Kidney (tissue), 13 donors: ENCODE measurements at regions not wholly inside any gene's neighbourhood (a gene's known extent, or its start where the extent isn't known, plus 50 kb on each side); places are given as distances from the start of the nearest gene placed in this dataset.

ENCODE experiments used
- DNase-seq, 5 donors: peaks; one replicate each; pipeline ENCODE4 v3.0.0-alpha.2; 2013 to 2020
- FAIRE-seq: peaks from 2 replicates; lab custom pipeline; 2012; peaks lifted over from hg19 to GRCh38; lab: Jason Lieb, UNC
- H3K27ac ChIP-seq, 2 donors: one replicate each; pipeline ENCODE4 v1.7.0; 2013; ENCODE audit warnings: low read depth in 2 of 2, low read length in 2 of 2, inconsistent platforms in 1 of 2
- H3K27me3 ChIP-seq: one replicate; pipeline ENCODE4 v1.7.1; 2013; ENCODE audit warnings: low read length, inconsistent platforms; ENCODE audit not compliant: control insufficient read depth, insufficient read depth
- H3K36me3 ChIP-seq, 3 donors: one replicate each; pipeline versions ENCODE4 v1.7.0 to v1.7.1; 2013; ENCODE audit warnings: low read length in 3 of 3, control low read depth in 1 of 3, inconsistent platforms in 1 of 3; ENCODE audit not compliant: insufficient read depth in 3 of 3, control insufficient read depth in 2 of 3
- H3K4me1 ChIP-seq, 3 donors: one replicate each; pipeline versions ENCODE4 v1.7.0 to v1.7.1; 2013; ENCODE audit warnings: low read length in 3 of 3, inconsistent platforms in 1 of 3, low read depth in 1 of 3; ENCODE audit not compliant: control insufficient read depth in 2 of 3, insufficient read depth in 2 of 3
- H3K4me3 ChIP-seq, 3 donors: one replicate each; pipeline versions ENCODE4 v1.7.0 to v1.8.1; 2013; ENCODE audit warnings: low read length in 3 of 3, control low read depth in 1 of 3, inconsistent platforms in 1 of 3
- H3K9ac ChIP-seq, 3 donors: one replicate each; pipeline versions ENCODE4 v1.7.0 to v1.7.1; 2013; ENCODE audit warnings: low read length in 3 of 3, control low read depth in 1 of 3, inconsistent platforms in 1 of 3
- H3K9me3 ChIP-seq, 3 donors: one replicate each; pipeline versions ENCODE4 v1.7.0 to v1.7.1; 2013; ENCODE audit warnings: low read length in 3 of 3, control low read depth in 1 of 3, inconsistent platforms in 1 of 3; ENCODE audit not compliant: control insufficient read depth in 2 of 3, insufficient read depth in 1 of 3
- intact Hi-C: fragments of 100-400 bp; cut with DNase I; formaldehyde crosslinking; loops from one replicate; pipeline ENCODE4 v1.11.1; 2022
- TF ChIP-seq, protein P1 (sequence below): IDR thresholded peaks from 3 replicates; pipeline ENCODE4 v1.5.1; 2012; ENCODE audit warnings: mild to moderate bottlenecking, moderate library complexity, borderline replicate concordance; ENCODE audit not compliant: insufficient read depth; ENCODE audit errors: extremely low read depth
- donor health status: control.
- donor health status: control.
- donor health status: control.
- donor health status: control.
- donor health status: control.
- donor health status: DM: yes; HTN: yes; CAD: no.
- donor health status: Normal renal cell carcinoma (clear cell type).

DNA sequence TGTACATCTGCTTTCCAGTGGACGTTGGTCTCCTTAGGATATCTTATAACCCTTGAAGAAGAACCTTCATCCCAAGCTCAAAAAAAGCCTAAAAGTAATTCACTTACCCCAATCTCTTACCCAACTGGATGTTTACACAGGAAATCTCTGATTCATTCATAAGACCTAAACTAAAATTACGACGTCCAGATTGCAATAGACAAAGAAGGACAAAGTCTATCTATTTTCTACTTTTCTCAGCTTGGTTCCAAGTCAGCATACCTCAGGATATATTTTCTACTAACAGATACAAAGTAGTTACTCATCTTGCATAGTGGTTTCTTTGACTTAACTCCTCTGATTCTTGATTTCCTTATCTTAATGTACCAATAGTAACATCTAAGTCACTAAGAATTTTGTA, 669.9 kb downstream of the OTOL1 start:
- no peaks in the 10 kb centered on the region for H3K4me1 ChIP-seq
- no peak for DNase-seq
- H3K36me3 ChIP-seq, result no peaks in the 10 kb centered on the region
- intact Hi-C loops, result no loop called here
- TF ChIP-seq, protein P1, sequence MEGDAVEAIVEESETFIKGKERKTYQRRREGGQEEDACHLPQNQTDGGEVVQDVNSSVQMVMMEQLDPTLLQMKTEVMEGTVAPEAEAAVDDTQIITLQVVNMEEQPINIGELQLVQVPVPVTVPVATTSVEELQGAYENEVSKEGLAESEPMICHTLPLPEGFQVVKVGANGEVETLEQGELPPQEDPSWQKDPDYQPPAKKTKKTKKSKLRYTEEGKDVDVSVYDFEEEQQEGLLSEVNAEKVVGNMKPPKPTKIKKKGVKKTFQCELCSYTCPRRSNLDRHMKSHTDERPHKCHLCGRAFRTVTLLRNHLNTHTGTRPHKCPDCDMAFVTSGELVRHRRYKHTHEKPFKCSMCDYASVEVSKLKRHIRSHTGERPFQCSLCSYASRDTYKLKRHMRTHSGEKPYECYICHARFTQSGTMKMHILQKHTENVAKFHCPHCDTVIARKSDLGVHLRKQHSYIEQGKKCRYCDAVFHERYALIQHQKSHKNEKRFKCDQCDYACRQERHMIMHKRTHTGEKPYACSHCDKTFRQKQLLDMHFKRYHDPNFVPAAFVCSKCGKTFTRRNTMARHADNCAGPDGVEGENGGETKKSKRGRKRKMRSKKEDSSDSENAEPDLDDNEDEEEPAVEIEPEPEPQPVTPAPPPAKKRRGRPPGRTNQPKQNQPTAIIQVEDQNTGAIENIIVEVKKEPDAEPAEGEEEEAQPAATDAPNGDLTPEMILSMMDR, result no peak
- no peak overlapping the region for H3K27ac ChIP-seq
- FAIRE-seq, result no peak
- no peaks in the 10 kb centered on the region for H3K27me3 ChIP-seq
- no peaks in the 10 kb centered on the region for H3K9me3 ChIP-seq
- H3K4me3 ChIP-seq, result no peak overlapping the region
- H3K9ac ChIP-seq, result no peak overlapping the region

DNA sequence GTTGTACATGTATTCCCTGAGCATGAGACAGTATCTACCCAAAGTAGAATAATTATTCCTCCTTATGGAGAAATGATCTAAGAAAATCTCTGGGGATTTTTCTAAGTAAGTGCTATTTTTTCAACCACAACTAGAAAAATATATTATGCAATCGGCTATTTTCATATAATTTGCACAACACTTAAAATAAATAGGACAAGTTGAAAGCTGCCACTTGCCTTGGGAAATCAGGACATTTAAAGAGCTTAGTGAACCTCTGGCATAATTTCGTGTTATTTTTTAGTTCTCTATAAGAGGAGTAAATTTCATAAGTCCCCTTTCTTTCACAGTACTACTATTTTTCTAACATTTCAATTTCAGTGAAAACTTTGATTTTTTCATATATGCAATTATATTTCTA, 672.1 kb downstream of the OTOL1 start:
- intact Hi-C loops, result no loop called here
- Histone ChIP-seq H3K4me3 (no peak overlapping the region), H3K27me3 (no peaks in the 10 kb centered on the region), H3K9me3 (no peaks in the 10 kb centered on the region), H3K36me3 (no peaks in the 10 kb centered on the region), H3K9ac (no peak overlapping the region), H3K4me1 (no peaks in the 10 kb centered on the region), H3K27ac (no peak overlapping the region)
- no peak for FAIRE-seq
- no peak for DNase-seq
- TF ChIP-seq, protein P1, result no peak

DNA sequence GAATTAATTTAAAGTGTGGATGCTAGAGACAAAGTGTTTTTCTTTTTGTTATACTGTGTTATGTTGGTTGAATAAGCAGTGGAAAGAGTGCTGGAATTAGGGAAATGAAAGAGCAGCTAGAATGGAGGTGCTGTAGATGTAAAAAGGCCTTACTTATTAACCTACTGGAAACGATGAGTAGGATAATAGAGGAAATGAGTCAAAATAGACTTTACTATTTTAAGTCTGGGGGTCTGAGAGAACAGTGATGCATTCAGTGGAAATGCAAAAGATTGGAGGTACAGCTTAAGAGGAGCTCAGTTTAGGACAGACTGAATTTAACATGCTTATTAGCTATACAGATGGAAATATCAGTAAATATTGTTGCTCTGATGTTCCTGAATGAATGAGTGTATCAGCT, 674.0 kb downstream of the OTOL1 start:
- TF ChIP-seq, protein P1, result no peak
- intact Hi-C loops, result no loop called here
- no peaks in the 10 kb centered on the region for H3K9me3 ChIP-seq
- no peak for DNase-seq
- FAIRE-seq, result no peak
- H3K4me1 ChIP-seq, result no peaks in the 10 kb centered on the region
- H3K27ac ChIP-seq, result no peak overlapping the region
- H3K36me3 ChIP-seq, result no peaks in the 10 kb centered on the region
- H3K9ac ChIP-seq, result no peak overlapping the region
- no peaks in the 10 kb centered on the region for H3K27me3 ChIP-seq
- no peak overlapping the region for H3K4me3 ChIP-seq

DNA sequence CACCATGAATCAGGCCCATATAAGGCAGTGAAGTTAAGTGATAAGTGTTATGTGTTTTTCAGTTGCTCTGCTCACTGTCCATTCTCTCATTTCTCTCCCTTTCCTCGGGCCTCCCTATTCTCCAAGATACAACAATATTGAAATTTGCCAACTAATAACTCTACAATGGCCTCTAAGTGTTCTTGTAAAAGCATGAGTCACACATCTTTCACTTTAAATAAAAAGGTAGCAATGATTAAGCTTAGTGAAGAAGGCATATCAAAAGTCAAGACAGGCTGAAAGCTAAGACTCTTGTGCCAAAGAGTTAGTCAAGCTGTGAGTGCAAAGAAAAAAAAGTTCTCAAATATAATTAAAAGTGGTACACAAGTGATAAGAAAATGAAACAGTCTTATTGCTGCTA, 675.4 kb downstream of the OTOL1 start:
- Histone ChIP-seq H3K4me3 (no peak overlapping the region), H3K27ac (no peak overlapping the region), H3K9me3 (no peaks in the 10 kb centered on the region), H3K4me1 (no peaks in the 10 kb centered on the region), H3K36me3 (no peaks in the 10 kb centered on the region), H3K27me3 (no peaks in the 10 kb centered on the region), H3K9ac (no peak overlapping the region)
- no peak for FAIRE-seq
- intact Hi-C loops, result no loop called here
- DNase-seq, result no peak
- TF ChIP-seq, protein P1, result no peak
